ENCODE measurements at regions not wholly inside any gene's neighbourhood (a gene's known extent, or its start where the extent isn't known, plus 50 kb on each side); places are given as distances from the start of the nearest gene placed in this dataset.

GRCh38 chr4:157459785-157460184, 239.3 kb downstream of the GRIA2 start:
- DNase-seq = no peak

GRCh38 chr4:157447195-157447594, 226.7 kb downstream of the GRIA2 start:
- DNase-seq = no peak

GRCh38 chr4:157444014-157444413, 223.5 kb downstream of the GRIA2 start:
- no peak for DNase-seq

GRCh38 chr4:157443537-157443936, 223.0 kb downstream of the GRIA2 start:
- DNase-seq = no peak

- no peak for DNase-seq
These were observed 205.4 kb downstream of the GRIA2 start for GRCh38 chr4:157425897-157426296.

- DNase-seq = no peak
These were observed 203.0 kb downstream of the GRIA2 start for GRCh38 chr4:157423526-157424020.

GRCh38 chr4:157421365-157421764, 200.8 kb downstream of the GRIA2 start:
- no peak for DNase-seq
